ENCODE measurements at regions not wholly inside any gene's neighbourhood (a gene's known extent, or its start where the extent isn't known, plus 50 kb on each side); places are given as distances from the start of the nearest gene placed in this dataset.

DNA sequence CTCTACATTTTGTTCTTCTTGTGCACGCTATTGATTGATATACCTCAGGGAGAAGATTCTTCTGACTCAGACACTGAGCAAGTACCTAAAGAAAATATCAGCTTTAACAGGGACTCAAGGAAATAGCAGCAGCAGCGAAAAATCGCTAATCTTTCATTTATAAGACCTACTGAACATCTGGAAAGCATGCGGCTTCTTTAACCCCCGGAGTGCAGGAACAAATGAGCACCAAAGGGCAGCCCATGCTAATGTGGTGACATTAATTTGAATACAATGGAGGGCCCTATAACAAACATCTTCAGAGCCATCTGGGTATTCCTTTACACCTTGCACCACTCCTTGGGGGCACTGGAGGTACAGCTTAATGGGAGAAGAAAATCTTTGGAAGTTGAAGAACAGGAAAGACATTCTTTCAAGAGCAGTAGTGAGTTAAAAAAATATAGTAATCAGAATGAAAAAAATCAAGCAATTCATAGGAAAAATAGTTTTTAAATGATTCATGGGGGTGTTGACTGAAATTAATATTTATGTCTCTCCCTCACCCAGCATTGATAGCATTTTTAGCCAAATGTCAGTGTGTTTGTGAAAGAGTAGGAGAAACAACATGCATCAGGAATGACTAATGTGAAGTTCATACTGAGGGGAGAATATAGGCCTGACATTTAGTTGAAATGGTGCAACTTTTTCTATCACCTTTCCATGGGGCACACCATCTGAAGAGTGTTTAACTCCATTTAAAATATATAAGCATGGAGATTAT is 281.7 kb downstream of the HRH4 start:
- peak; percentile 90 for DNase-seq (ENCODE audit: low read depth)
- H3K4me3 ChIP-seq (ENCODE audit: control insufficient read depth, low read depth, low read length), result no peak overlapping the region
- TF ChIP-seq, protein P1, sequence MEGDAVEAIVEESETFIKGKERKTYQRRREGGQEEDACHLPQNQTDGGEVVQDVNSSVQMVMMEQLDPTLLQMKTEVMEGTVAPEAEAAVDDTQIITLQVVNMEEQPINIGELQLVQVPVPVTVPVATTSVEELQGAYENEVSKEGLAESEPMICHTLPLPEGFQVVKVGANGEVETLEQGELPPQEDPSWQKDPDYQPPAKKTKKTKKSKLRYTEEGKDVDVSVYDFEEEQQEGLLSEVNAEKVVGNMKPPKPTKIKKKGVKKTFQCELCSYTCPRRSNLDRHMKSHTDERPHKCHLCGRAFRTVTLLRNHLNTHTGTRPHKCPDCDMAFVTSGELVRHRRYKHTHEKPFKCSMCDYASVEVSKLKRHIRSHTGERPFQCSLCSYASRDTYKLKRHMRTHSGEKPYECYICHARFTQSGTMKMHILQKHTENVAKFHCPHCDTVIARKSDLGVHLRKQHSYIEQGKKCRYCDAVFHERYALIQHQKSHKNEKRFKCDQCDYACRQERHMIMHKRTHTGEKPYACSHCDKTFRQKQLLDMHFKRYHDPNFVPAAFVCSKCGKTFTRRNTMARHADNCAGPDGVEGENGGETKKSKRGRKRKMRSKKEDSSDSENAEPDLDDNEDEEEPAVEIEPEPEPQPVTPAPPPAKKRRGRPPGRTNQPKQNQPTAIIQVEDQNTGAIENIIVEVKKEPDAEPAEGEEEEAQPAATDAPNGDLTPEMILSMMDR (conservative IDR thresholded peaks at IDR 0.05; ENCODE audit: control insufficient read depth, insufficient read depth, low read depth, low read length), result no peak

DNA sequence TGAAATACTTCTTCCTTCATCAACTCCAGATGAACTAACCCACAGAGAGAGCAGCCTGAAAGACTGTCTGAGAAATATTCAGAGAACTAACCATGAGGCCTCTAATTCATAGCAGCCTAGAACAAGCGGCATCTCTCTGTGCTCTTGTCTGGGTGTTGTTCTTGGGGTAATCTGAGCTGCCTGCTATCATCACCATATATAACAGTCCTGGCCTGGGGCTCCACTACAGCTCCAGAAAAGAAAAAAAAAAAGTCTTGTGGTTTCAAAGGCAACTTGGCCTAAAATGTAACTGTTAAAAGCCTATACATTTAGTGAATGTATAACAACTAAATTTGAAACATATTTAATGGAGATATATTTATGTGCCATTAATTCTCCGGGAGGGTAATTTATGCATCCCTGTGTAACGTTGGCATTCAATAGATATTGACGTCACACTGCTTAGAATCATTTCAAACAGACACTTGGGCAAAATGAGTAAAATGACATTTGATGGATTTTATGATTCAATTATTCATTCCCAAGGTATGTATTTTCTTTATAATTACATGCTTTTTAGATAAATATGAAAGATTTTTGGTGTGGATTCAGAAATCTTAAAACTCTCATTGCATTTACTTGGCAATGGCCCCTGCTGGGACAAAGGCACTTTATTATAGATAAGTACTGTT is 294.3 kb downstream of the HRH4 start:
- TF ChIP-seq, protein P1 (conservative IDR thresholded peaks at IDR 0.05; ENCODE audit: control insufficient read depth, insufficient read depth, low read depth, low read length), result no peak
- H3K4me3 ChIP-seq (ENCODE audit: control insufficient read depth, low read depth, low read length), result no peak overlapping the region
- DNase-seq (ENCODE audit: low read depth), result no peak

DNA sequence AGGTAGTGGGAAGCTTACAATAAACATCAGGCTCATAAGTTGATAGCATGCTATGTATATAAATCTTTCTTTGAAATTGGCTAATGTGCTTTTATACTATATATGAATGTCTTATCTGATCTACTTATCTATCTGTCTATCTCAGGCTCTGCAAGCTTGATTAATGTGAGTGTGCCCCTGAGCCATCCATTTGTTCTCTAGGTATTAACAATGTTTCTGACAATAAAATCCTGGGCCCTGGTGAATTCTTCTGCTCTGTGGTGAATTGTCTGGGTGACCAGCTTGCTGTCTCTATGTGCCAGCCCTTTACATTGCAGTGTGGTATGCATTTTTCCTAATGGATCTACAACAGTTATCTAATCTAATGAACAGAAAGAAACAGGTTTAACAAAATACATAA is 295.9 kb downstream of the HRH4 start:
- TF ChIP-seq, protein P1 (conservative IDR thresholded peaks at IDR 0.05; ENCODE audit: control insufficient read depth, insufficient read depth, low read depth, low read length), result no peak
- H3K4me3 ChIP-seq (ENCODE audit: control insufficient read depth, low read depth, low read length), result no peak overlapping the region
- DNase-seq (ENCODE audit: low read depth), result no peak

DNA sequence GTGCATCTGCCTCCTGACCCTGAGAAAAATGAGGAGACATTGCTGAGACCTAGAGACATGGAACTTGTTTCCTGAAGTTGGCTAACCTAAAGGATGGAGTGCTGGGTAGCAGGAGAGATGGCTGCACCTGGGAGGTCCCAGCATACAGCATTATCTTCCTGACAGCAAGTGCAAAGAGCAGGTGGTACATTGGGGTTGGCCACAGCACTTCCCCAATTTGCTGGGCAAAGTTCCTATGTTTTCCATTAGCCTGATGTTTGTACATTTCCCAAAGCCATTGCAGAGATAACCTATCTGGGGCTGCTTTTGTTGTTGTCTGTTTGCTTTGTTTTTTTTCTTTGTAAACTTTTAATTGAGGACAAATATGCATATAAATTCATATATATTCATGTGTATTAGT is 296.7 kb downstream of the HRH4 start:
- TF ChIP-seq, protein P1 (conservative IDR thresholded peaks at IDR 0.05; ENCODE audit: control insufficient read depth, insufficient read depth, low read depth, low read length), result no peak
- no peak for DNase-seq (ENCODE audit: low read depth)
- no peak overlapping the region for H3K4me3 ChIP-seq (ENCODE audit: control insufficient read depth, low read depth, low read length)

DNA sequence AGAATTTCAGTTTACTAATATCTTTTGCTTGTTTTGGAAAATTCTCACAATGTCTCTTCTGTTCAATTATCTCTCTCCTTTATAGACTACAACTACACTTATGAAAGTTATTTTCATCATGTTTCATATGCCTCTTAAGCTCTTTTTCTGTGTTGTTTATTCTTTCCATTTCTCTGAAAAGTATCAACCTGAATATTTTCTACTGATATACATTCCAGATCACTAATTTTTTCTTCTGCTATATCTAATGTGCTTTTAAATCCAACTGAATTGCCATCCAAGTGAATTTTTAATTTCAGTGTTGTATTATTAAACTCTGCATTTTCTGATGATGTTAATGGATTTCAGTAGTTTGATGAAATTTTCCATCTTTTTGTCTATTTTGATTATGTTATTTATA is 301.3 kb downstream of the HRH4 start:
- TF ChIP-seq, protein P1 (conservative IDR thresholded peaks at IDR 0.05; ENCODE audit: control insufficient read depth, insufficient read depth, low read depth, low read length), result no peak

DNA sequence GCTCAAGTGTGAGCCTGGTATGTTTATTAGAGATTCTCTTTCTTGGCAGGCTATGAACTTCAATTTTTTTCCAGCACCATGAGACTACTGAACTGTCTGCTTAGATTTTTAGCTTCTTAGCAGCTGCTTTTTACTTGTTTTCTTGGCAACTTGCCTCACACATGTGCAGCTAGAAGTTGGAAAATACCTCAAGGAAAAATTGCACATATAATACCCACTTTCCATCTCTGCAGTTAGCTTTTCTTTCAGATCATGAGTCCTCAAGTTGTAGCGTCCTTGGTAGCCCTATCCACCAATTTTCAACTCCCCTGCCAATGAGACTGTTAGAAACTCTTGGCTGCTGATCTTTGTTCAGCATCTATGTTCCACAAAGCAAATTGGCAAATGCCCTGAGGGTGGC is 302.1 kb downstream of the HRH4 start:
- TF ChIP-seq, protein P1 (conservative IDR thresholded peaks at IDR 0.05; ENCODE audit: control insufficient read depth, insufficient read depth, low read depth, low read length), result no peak
- peak; percentile 43 for DNase-seq (ENCODE audit: low read depth)
- no peak overlapping the region for H3K4me3 ChIP-seq (ENCODE audit: control insufficient read depth, low read depth, low read length)

More for the DNA sequence above, 301.3 kb downstream of the HRH4 start:
- no peak for DNase-seq (ENCODE audit: low read depth)
- H3K4me3 ChIP-seq (ENCODE audit: control insufficient read depth, low read depth, low read length), result no peak overlapping the region

Data from fibroblast of mammary gland (primary cell).